Endodermal cell (in vitro differentiated cells): ENCODE measurements at regions not wholly inside any gene's neighbourhood (a gene's known extent, or its start where the extent isn't known, plus 50 kb on each side); places are given as distances from the start of the nearest gene placed in this dataset.
A peak's percentile ranks its signal among the peaks of the same experiment; 100 is the strongest.

Source experiments
- DNase-seq: peaks from one replicate; pipeline ENCODE4 v3.0.0-alpha.2; 2017
- H3K27ac ChIP-seq: 2 replicates; pipeline ENCODE4 v1.5.1; 2013; ENCODE audit warnings: mild to moderate bottlenecking, low read depth, low read length, moderate library complexity
- H3K27me3 ChIP-seq: 2 replicates; pipeline ENCODE4 v1.6.1; 2013; ENCODE audit warnings: mild to moderate bottlenecking, low read length, moderate library complexity; ENCODE audit not compliant: insufficient read depth, control insufficient read depth, poor library complexity, severe bottlenecking
- H3K36me3 ChIP-seq: 2 replicates; pipeline ENCODE4 v1.7.0; 2013; ENCODE audit warnings: mild to moderate bottlenecking, low read length, moderate library complexity; ENCODE audit not compliant: control insufficient read depth, insufficient read depth
- H3K4me1 ChIP-seq: one replicate; pipeline ENCODE4 v1.7.0; 2013; ENCODE audit warnings: low read length; ENCODE audit not compliant: control insufficient read depth, insufficient read depth
- H3K4me3 ChIP-seq: 2 replicates; pipeline ENCODE4 v1.5.1; 2013; ENCODE audit warnings: mild to moderate bottlenecking, low read length, moderate library complexity
- H3K9ac ChIP-seq: 2 replicates; pipeline ENCODE4 v1.6.1; 2013; ENCODE audit warnings: mild to moderate bottlenecking, low read length, moderate library complexity; ENCODE audit not compliant: poor library complexity, severe bottlenecking; ENCODE audit errors: extremely low read depth
- H3K9me3 ChIP-seq: 2 replicates; pipeline ENCODE4 v1.6.1; 2013; ENCODE audit warnings: mild to moderate bottlenecking, low read length, moderate library complexity; ENCODE audit not compliant: control insufficient read depth
- H3K27ac Mint-ChIP-seq: 2 replicates; pipeline ENCODE4 v1.8.0; 2020; ENCODE audit warnings: mixed read lengths
- H3K27me3 Mint-ChIP-seq: 2 replicates; pipeline ENCODE4 v1.8.0; 2021; ENCODE audit warnings: mild to moderate bottlenecking, mixed read lengths; ENCODE audit not compliant: insufficient read depth
- H3K36me3 Mint-ChIP-seq: 2 replicates; pipeline ENCODE4 v1.8.0; 2020; ENCODE audit warnings: low read depth, mixed read lengths
- H3K4me1 Mint-ChIP-seq: 2 replicates; pipeline ENCODE4 v1.8.0; 2020; ENCODE audit warnings: mixed read lengths
- H3K4me3 Mint-ChIP-seq: 2 replicates; pipeline ENCODE4 v1.8.0; 2020; ENCODE audit warnings: mild to moderate bottlenecking, moderate library complexity, mixed read lengths
- H3K9me3 Mint-ChIP-seq: 2 replicates; pipeline ENCODE4 v1.8.0; 2020; ENCODE audit warnings: mild to moderate bottlenecking, mixed read lengths
- WGBS, 2 experiments: methylation state at CpG; one replicate each; pipeline versions ENCODE4 v1.1.5 to v1.1.7; 2013; ENCODE audit warnings: missing lambda C conversion rate in 2 of 2, mixed read lengths in 1 of 2; ENCODE audit not compliant: insufficient coverage in 1 of 2, insufficient read length in 1 of 2; 5-methylcytosine and 5-hydroxymethylcytosine counted together
- TF ChIP-seq, protein P1 (sequence below): fragments of 200-600 bp; sonication (generic); conservative IDR thresholded peaks from 2 replicates; pipeline ENCODE4 v1.5.0; 2021; ENCODE audit warnings: antibody characterized with exemption, mild to moderate bottlenecking

DNA sequence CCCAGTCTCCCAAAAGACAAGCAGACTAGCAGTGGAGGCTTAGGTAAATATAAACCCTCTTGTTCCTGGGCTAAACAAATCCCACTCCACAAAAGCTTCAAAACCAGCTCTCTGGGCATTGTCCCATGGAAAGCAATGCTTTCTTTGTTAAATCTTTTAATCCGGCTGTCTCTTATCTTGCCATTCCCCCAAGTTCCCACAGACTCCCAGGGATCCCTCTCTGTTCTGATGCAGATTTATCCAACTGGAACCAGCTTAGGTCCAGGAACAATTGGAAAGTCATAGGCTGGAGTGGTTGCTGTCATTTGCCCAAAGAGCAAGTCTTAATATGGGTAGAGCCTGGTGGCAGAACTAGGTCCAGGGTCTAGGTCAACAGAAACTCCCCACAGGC lies 110.1 kb upstream of the ATP1A1 start:
- DNase-seq: no peak
- peak overlapping the region; percentile 36 for H3K9ac ChIP-seq
- H3K27me3 ChIP-seq: no peaks in the 10 kb centered on the region
- TF ChIP-seq, protein P1, sequence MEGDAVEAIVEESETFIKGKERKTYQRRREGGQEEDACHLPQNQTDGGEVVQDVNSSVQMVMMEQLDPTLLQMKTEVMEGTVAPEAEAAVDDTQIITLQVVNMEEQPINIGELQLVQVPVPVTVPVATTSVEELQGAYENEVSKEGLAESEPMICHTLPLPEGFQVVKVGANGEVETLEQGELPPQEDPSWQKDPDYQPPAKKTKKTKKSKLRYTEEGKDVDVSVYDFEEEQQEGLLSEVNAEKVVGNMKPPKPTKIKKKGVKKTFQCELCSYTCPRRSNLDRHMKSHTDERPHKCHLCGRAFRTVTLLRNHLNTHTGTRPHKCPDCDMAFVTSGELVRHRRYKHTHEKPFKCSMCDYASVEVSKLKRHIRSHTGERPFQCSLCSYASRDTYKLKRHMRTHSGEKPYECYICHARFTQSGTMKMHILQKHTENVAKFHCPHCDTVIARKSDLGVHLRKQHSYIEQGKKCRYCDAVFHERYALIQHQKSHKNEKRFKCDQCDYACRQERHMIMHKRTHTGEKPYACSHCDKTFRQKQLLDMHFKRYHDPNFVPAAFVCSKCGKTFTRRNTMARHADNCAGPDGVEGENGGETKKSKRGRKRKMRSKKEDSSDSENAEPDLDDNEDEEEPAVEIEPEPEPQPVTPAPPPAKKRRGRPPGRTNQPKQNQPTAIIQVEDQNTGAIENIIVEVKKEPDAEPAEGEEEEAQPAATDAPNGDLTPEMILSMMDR: no peak
- no peaks in the 10 kb centered on the region for H3K36me3 Mint-ChIP-seq
- no peak overlapping the region for H3K4me3 ChIP-seq
- no peak overlapping the region for H3K27ac ChIP-seq
- 51 to 83% methylated on average over 1 of the region's 1 CpG for WGBS, 2 experiments
- H3K4me1 Mint-ChIP-seq: peaks cover 63% of the 10 kb centered on the region
- H3K4me3 Mint-ChIP-seq: no peak overlapping the region
- peak overlapping the region; percentile 82 for H3K27ac Mint-ChIP-seq
- H3K27me3 Mint-ChIP-seq: no peaks in the 10 kb centered on the region
- H3K9me3 ChIP-seq: no peaks in the 10 kb centered on the region
- H3K9me3 Mint-ChIP-seq: no peaks in the 10 kb centered on the region
- H3K4me1 ChIP-seq: peaks cover 35% of the 10 kb centered on the region
- H3K36me3 ChIP-seq: no peaks in the 10 kb centered on the region

DNA sequence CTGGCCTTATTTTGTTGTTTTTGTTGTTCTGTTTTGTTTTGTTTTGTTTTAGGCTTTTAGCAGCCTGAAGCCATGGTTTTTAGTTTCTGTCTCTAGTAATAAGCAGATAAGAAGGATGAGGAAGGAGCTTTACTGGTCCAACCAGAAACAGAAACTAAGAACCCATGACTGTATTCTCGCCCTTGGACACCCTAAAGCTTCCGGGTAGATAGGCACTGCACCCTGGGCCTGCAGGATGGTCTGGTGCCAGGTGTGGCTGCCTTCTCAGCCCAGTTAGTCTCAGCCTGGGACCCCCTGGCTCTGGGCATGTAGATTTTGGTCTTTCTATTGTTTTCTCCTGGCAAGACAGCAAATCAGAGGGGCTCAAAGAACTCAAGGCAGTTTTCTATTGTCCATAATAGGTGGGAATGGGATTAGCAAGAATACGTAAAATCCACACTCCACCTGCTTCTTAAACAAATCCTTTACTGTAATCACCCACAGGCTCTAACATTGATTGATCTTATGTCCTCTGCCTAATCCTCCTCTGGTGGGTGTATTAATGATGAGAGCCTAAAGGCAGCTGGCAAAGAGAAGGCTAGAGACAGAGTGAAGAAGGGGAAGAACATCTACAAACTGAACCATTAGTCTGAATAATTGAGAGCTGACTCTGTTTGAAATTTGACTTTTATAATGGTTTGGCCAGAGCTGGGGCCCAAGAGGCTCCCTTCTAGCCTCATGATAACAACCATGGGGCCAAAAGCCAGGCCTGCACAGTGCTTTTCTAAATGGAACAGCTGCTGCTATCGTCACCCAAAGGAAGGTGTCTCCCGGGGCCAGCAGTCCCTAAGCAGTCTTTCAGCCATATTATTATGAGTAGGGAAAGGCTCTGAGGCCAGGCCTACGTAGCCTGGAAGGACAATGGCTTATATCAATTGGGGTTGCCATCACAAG lies 106.8 kb upstream of the ATP1A1 start:
- TF ChIP-seq, protein P1: no peak
- Histone ChIP-seq H3K27ac (no peak overlapping the region), H3K27me3 (no peaks in the 10 kb centered on the region), H3K36me3 (no peaks in the 10 kb centered on the region), H3K4me1 (peaks cover 30% of the 10 kb centered on the region), H3K9ac (no peak overlapping the region), H3K9me3 (no peaks in the 10 kb centered on the region), H3K4me3 (no peak overlapping the region)
- Mint-ChIP-seq H3K4me3 (no peak overlapping the region), H3K4me1 (peaks cover 52% of the 10 kb centered on the region), H3K36me3 (no peaks in the 10 kb centered on the region), H3K27ac (peak overlapping the region; percentile 48), H3K9me3 (no peaks in the 10 kb centered on the region), H3K27me3 (no peaks in the 10 kb centered on the region)
- no peak for DNase-seq
- 91 to 95% methylated on average over 3 to 5 of the region's 6 CpGs for WGBS, 2 experiments

DNA sequence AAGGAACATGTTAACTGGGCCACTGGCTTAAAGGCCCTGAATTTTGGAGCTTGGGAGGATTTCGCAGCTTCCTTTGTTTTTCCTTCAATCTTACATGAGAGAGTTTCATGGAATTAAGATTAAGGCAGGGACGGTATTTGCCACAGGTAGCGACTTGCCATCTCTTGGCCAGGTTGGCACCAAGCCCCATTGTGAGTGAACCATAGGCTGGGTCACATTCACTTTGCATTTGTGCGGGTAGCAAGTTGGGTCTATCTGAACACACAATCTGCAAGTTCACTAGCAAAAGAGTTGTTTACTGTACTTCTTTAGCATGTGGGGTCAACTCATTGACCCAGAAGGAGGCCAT lies 106.2 kb upstream of the ATP1A1 start:
- Mint-ChIP-seq H3K36me3 (no peaks in the 10 kb centered on the region), H3K4me1 (peaks cover 48% of the 10 kb centered on the region), H3K27me3 (no peaks in the 10 kb centered on the region), H3K9me3 (no peaks in the 10 kb centered on the region), H3K27ac (no peak overlapping the region), H3K4me3 (no peak overlapping the region)
- Histone ChIP-seq H3K4me3 (no peak overlapping the region), H3K27me3 (no peaks in the 10 kb centered on the region), H3K4me1 (peaks cover 29% of the 10 kb centered on the region), H3K9me3 (no peaks in the 10 kb centered on the region), H3K27ac (no peak overlapping the region), H3K36me3 (no peaks in the 10 kb centered on the region), H3K9ac (no peak overlapping the region)
- TF ChIP-seq, protein P1: no peak
- WGBS, 2 experiments: 90% methylated on average over 3 to 4 of the region's 4 CpGs
- DNase-seq: no peak
